SU-DHL-6 (cell line): ENCODE measurements at regions not wholly inside any gene's neighbourhood (a gene's known extent, or its start where the extent isn't known, plus 50 kb on each side); places are given as distances from the start of the nearest gene placed in this dataset.
"Not testable (repeated sequence)": the region's sequence is repeated elsewhere in the genome, so short reads cannot be mapped to it uniquely, and the experiment has no call there.

ENCODE experiments used
- H2AFZ ChIP-seq: fragments of 200-600 bp; sonication (generic); 2 replicates; pipeline ENCODE4 v1.6.1; 2014; ENCODE audit warnings: low read depth, mild to moderate bottlenecking, moderate library complexity, mixed read lengths, antibody characterized with exemption, low read length; ENCODE audit not compliant: severe bottlenecking
- H3F3A ChIP-seq: fragments of 200-600 bp; shearing (Covaris generic); 2 replicates; pipeline ENCODE4 v1.6.0; 2016; ENCODE audit warnings: antibody characterized with exemption, mild to moderate bottlenecking; ENCODE audit not compliant: insufficient read depth
- H3K27ac ChIP-seq: fragments of 200-600 bp; sonication (generic); 2 replicates; pipeline ENCODE4 v1.5.1; 2016; ENCODE audit warnings: low read depth, mild to moderate bottlenecking, low read length, moderate library complexity, mixed read lengths
- H3K27me3 ChIP-seq: fragments of 200-600 bp; sonication (generic), shearing (Covaris generic); 2 replicates; pipeline ENCODE4 v1.6.0; 2014; ENCODE audit warnings: mild to moderate bottlenecking, low read length
- H3K36me3 ChIP-seq: fragments of 200-600 bp; sonication (generic); 2 replicates; pipeline ENCODE4 v1.6.1; 2014; ENCODE audit warnings: mild to moderate bottlenecking, low read length, mixed read lengths
- H3K4me2 ChIP-seq: fragments of 300-600, 200-600 bp; shearing (Covaris generic), sonication (generic); 2 replicates; pipeline ENCODE4 v1.6.0; 2014; ENCODE audit warnings: low read length, low read depth, mild to moderate bottlenecking; ENCODE audit not compliant: poor library complexity, severe bottlenecking
- H3K4me3 ChIP-seq: fragments of 200-600 bp; sonication (generic); 2 replicates; pipeline ENCODE4 v1.5.1; 2014; ENCODE audit warnings: antibody characterized with exemption, low read length, mild to moderate bottlenecking, mixed read lengths; ENCODE audit not compliant: insufficient read depth, poor library complexity, severe bottlenecking
- H3K79me2 ChIP-seq: fragments of 200-600 bp; sonication (generic); 2 replicates; pipeline ENCODE4 v1.6.1; 2014; ENCODE audit warnings: mild to moderate bottlenecking, low read length, moderate library complexity; ENCODE audit not compliant: insufficient read depth
- H3K9ac ChIP-seq: fragments of 200-600 bp; sonication (generic); 2 replicates; pipeline ENCODE4 v1.7.0; 2014; ENCODE audit warnings: mild to moderate bottlenecking, low read length
- H3K9me2 ChIP-seq: fragments of 200-600 bp; sonication (generic); replicated peaks from 2 replicates; pipeline ENCODE4 v1.6.1; 2014; ENCODE audit warnings: low read length; ENCODE audit not compliant: insufficient read depth
- H3K9me3 ChIP-seq: fragments of 200-600 bp; sonication (generic); 2 replicates; pipeline ENCODE4 v1.6.1; 2014; ENCODE audit warnings: low read length, mixed read lengths; ENCODE audit not compliant: insufficient read depth
- H4K20me1 ChIP-seq: fragments of 200-600 bp; sonication (generic); 2 replicates; pipeline ENCODE4 v1.6.1; 2014; ENCODE audit warnings: low read depth, mild to moderate bottlenecking, antibody characterized with exemption, low read length, moderate library complexity, mixed read lengths
- EZH2phosphoT487 ChIP-seq: fragments of 200-600 bp; sonication (generic), shearing (Covaris generic); conservative IDR thresholded peaks from 2 replicates; pipeline ENCODE4 v1.6.1; 2018; ENCODE audit warnings: mild to moderate bottlenecking, antibody characterized with exemption, low read length, moderate library complexity, mixed read lengths
- TF ChIP-seq, protein P1 (sequence below): fragments of 200-600 bp; sonication (generic); IDR thresholded peaks from one replicate; pipeline ENCODE4 v1.5.1; 2017; ENCODE audit warnings: antibody characterized with exemption, mild to moderate bottlenecking, low read length, moderate library complexity; ENCODE audit not compliant: insufficient read depth, poor library complexity, severe bottlenecking

DNA sequence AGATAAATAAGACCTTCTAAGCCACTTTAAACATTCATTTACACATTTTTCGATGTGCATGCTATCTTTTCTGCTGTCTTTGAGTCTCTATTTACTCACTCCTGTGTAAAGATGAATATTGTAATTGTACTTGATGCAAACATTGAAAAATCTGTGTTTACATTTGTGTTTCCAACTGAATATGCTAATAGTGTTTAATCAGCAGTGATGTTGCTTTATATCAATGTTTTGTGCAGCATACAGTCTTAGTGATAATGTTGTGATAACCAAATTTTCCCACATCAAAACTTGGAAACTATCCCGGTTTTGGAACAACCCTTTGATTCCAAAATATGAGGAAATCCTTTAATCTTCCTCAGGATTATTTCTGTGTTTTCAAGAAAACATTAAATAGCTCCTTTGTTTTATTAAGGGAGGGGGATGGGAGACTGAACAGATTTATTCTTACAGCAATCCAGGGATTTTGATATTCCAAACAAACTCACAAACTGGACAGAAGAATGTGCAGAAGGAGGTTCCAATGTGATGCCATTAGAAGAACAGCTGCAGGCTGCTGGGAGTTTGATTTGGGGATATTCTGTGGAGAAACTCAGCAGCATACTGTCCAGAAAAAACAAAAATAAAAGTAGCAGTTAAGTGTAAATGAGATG lies 248.0 kb downstream of the S1PR1 start:
- Histone ChIP-seq H4K20me1 (no peaks in the 10 kb centered on the region), H3K4me2 (no peak overlapping the region), H3K9me2 (no peaks in the 10 kb centered on the region), H2AFZ (no peak overlapping the region), H3K79me2 (no peaks in the 10 kb centered on the region), H3K4me3 (no peak overlapping the region), H3F3A (no peaks in the 10 kb centered on the region), H3K27ac (no peak overlapping the region), H3K9me3 (no peaks in the 10 kb centered on the region), H3K27me3 (no peaks in the 10 kb centered on the region), H3K9ac (no peak overlapping the region), H3K36me3 (no peaks in the 10 kb centered on the region)
- TF ChIP-seq, protein P1, sequence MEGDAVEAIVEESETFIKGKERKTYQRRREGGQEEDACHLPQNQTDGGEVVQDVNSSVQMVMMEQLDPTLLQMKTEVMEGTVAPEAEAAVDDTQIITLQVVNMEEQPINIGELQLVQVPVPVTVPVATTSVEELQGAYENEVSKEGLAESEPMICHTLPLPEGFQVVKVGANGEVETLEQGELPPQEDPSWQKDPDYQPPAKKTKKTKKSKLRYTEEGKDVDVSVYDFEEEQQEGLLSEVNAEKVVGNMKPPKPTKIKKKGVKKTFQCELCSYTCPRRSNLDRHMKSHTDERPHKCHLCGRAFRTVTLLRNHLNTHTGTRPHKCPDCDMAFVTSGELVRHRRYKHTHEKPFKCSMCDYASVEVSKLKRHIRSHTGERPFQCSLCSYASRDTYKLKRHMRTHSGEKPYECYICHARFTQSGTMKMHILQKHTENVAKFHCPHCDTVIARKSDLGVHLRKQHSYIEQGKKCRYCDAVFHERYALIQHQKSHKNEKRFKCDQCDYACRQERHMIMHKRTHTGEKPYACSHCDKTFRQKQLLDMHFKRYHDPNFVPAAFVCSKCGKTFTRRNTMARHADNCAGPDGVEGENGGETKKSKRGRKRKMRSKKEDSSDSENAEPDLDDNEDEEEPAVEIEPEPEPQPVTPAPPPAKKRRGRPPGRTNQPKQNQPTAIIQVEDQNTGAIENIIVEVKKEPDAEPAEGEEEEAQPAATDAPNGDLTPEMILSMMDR = no peak
- TF ChIP-seq EZH2phosphoT487 = no peak

DNA sequence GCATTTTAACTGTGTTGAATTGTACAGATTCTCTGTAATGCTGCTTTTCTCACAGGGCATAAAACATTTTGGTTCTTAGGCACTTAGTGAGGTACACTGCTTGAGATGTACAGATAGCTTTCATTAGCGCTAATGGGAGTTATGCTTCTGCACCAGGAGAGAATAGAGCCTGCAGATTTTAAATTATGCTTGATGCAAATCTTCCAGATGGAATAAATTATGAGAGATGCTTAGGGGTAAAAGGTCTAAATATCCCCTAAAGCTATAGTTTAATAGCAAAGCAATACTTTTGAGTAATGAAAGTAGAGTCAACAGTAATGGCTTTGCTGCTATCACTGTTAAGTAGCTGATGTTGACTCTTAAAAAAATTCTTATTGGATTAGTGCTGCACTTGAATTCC lies 248.9 kb downstream of the S1PR1 start:
- no peak for TF ChIP-seq EZH2phosphoT487
- TF ChIP-seq, protein P1 = no peak

DNA sequence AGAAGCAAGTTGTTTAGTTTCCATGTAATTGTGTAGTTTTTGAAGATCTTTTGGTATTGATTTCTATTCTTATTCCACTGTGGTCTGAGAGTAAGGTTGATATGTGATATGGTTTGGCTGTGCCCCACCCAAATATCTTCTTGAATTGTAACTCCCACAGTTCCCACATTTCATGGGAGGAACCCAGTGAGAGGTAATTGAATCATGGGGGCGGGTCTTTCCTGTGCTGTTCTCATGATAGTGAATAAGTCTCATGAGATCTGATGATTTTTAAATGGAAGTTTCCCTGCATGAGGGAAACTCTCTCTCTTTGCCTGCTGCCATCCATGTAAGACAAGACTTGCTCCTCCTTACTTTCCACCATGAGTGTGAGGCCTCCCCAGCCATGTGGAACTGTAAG lies 255.3 kb downstream of the S1PR1 start:
- H3K36me3 ChIP-seq, H4K20me1 ChIP-seq, H3K4me2 ChIP-seq, H3K27me3 ChIP-seq, H3K27ac ChIP-seq, H3K9me3 ChIP-seq, H2AFZ ChIP-seq, H3K79me2 ChIP-seq, H3K4me3 ChIP-seq, H3F3A ChIP-seq, H3K9me2 ChIP-seq, H3K9ac ChIP-seq: not testable (repeated sequence)

More for the DNA sequence above, 248.9 kb downstream of the S1PR1 start:
- no peaks in the 10 kb centered on the region; the same call in 1 of the 2 replicates for H3K9me3 ChIP-seq
- H3K9me2 ChIP-seq = no peaks in the 10 kb centered on the region
- no peaks in the 10 kb centered on the region for H3K36me3 ChIP-seq
- H3K9ac ChIP-seq = no peak overlapping the region
- H4K20me1 ChIP-seq = no peaks in the 10 kb centered on the region
- no peak overlapping the region for H2AFZ ChIP-seq
- H3K27ac ChIP-seq = no peak overlapping the region
- no peaks in the 10 kb centered on the region for H3K27me3 ChIP-seq
- H3K79me2 ChIP-seq = no peaks in the 10 kb centered on the region
- no peak overlapping the region for H3K4me2 ChIP-seq
- H3F3A ChIP-seq = no peaks in the 10 kb centered on the region
- no peak overlapping the region for H3K4me3 ChIP-seq

DNA sequence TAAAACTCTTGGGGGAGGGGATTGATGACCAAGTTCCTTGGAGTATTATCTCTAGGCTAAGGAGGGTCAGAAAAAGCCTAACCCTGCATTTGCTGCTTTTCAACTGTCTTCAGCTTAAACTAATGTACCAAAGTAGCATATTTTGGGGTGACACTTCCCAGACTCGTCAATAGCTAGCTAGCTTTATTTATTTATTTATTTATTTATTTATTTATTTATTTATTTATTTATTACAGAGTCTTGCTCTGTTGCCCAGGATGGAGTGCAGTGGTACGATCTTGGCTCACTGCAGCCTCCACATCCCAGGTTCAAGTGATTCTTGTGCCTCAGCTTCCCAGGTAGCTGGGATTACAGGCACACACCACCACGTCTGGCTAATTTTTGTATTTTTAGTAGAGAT lies 257.1 kb downstream of the S1PR1 start:
- not testable (repeated sequence) for H3K9ac ChIP-seq, H3K27ac ChIP-seq, H3K4me3 ChIP-seq, H3K9me2 ChIP-seq, H3F3A ChIP-seq, H3K4me2 ChIP-seq, H3K27me3 ChIP-seq, H3K9me3 ChIP-seq, H4K20me1 ChIP-seq, H3K79me2 ChIP-seq, H2AFZ ChIP-seq, H3K36me3 ChIP-seq
